Lower leg skin (tissue), 3 donors: ENCODE measurements at regions not wholly inside any gene's neighbourhood (a gene's known extent, or its start where the extent isn't known, plus 50 kb on each side); places are given as distances from the start of the nearest gene placed in this dataset.

Experiments used
- CTCF ChIP-seq, 3 donors: fragments of 450-650 bp; IDR thresholded peaks; one replicate each; pipeline ENCODE4 v1.5.1; 2016; ENCODE audit warnings: antibody characterized with exemption in 3 of 3, mild to moderate bottlenecking in 3 of 3, moderate library complexity in 2 of 3
- POLR2A ChIP-seq, 2 donors: fragments of 450-650 bp; IDR thresholded peaks; one replicate each; pipeline ENCODE4 v1.6.1; 2016 to 2017; ENCODE audit warnings: antibody characterized with exemption in 2 of 2, mild to moderate bottlenecking in 1 of 2, moderate library complexity in 1 of 2

GRCh38 chr11:80733790-80734189 is 1293.0 kb upstream of the TENM4 start:
- TF ChIP-seq CTCF (IDR thresholded peaks at IDR 0.05) (no peak), POLR2A (IDR thresholded peaks at IDR 0.05) (no peak)
